ENCODE measurements at regions not wholly inside any gene's neighbourhood (a gene's known extent, or its start where the extent isn't known, plus 50 kb on each side); places are given as distances from the start of the nearest gene placed in this dataset.

GRCh38 chr6:106918115-106918514 lies 56.4 kb downstream of the CD24 start:
- Mint-ChIP-seq H3K36me3 (no peaks in the 10 kb centered on the region), H3K9me3 (no peaks in the 10 kb centered on the region)

GRCh38 chr6:106916891-106917290 lies 57.6 kb downstream of the CD24 start:
- H3K4me3 Mint-ChIP-seq = no peak overlapping the region
- H3K36me3 Mint-ChIP-seq = no peaks in the 10 kb centered on the region
- no peaks in the 10 kb centered on the region for H3K9me3 Mint-ChIP-seq
- H3K27me3 Mint-ChIP-seq = peaks cover 7% of the 10 kb centered on the region
- no peak overlapping the region for H3K27ac Mint-ChIP-seq
- H3K4me1 Mint-ChIP-seq = no peaks in the 10 kb centered on the region
- CTCF ChIA-PET = interaction anchor here (0.7 kb wide), 1 partner anchor 471 kb away, joined by 3 read pairs; no protein-coding TSS in a partner anchor
- DNase-seq = no peak

More at GRCh38 chr6:106918115-106918514, 56.4 kb downstream of the CD24 start:
- CTCF ChIA-PET = no interaction called here
- H3K4me3 Mint-ChIP-seq = no peak overlapping the region
- no peak overlapping the region for H3K27ac Mint-ChIP-seq
- no peaks in the 10 kb centered on the region for H3K4me1 Mint-ChIP-seq
- H3K27me3 Mint-ChIP-seq = peaks cover 8% of the 10 kb centered on the region
- no peak for DNase-seq

GRCh38 chr6:106913676-106914280 lies 60.8 kb downstream of the CD24 start:
- Mint-ChIP-seq H3K4me3 (no peak overlapping the region), H3K27ac (no peak overlapping the region), H3K4me1 (no peaks in the 10 kb centered on the region), H3K36me3 (no peaks in the 10 kb centered on the region), H3K9me3 (no peaks in the 10 kb centered on the region), H3K27me3 (peaks cover 4% of the 10 kb centered on the region)
- CTCF ChIA-PET = no interaction called here
- DNase-seq = no peak

- no peak for DNase-seq
- H3K4me1 Mint-ChIP-seq = no peaks in the 10 kb centered on the region
- no peak overlapping the region for H3K4me3 Mint-ChIP-seq
- H3K36me3 Mint-ChIP-seq = no peaks in the 10 kb centered on the region
- CTCF ChIA-PET = no interaction called here
- no peak overlapping the region for H3K27ac Mint-ChIP-seq
- H3K27me3 Mint-ChIP-seq = peaks cover 4% of the 10 kb centered on the region
- H3K9me3 Mint-ChIP-seq = no peaks in the 10 kb centered on the region
Observed at GRCh38 chr6:106913111-106913510, 61.4 kb downstream of the CD24 start.

- Mint-ChIP-seq H3K36me3 (no peaks in the 10 kb centered on the region), H3K4me3 (no peak overlapping the region), H3K9me3 (no peaks in the 10 kb centered on the region), H3K27me3 (peaks cover 4% of the 10 kb centered on the region), H3K4me1 (no peaks in the 10 kb centered on the region), H3K27ac (no peak overlapping the region)
- CTCF ChIA-PET = no interaction called here
- no peak for DNase-seq
Observed at GRCh38 chr6:106912091-106912490, 62.4 kb downstream of the CD24 start.

GRCh38 chr6:106910999-106911949 lies 63.3 kb downstream of the CD24 start:
- CTCF ChIA-PET = no interaction called here
- no peak for DNase-seq
- Mint-ChIP-seq H3K27ac (no peak overlapping the region), H3K27me3 (peaks cover 4% of the 10 kb centered on the region), H3K36me3 (no peaks in the 10 kb centered on the region), H3K9me3 (no peaks in the 10 kb centered on the region), H3K4me1 (no peaks in the 10 kb centered on the region), H3K4me3 (no peak overlapping the region)

- H3K27ac Mint-ChIP-seq = no peak overlapping the region
- no peak for DNase-seq
- H3K4me1 Mint-ChIP-seq = no peaks in the 10 kb centered on the region
- CTCF ChIA-PET = no interaction called here
- H3K36me3 Mint-ChIP-seq = no peaks in the 10 kb centered on the region
- H3K9me3 Mint-ChIP-seq = no peaks in the 10 kb centered on the region
- H3K27me3 Mint-ChIP-seq = peaks cover 7% of the 10 kb centered on the region
- no peak overlapping the region for H3K4me3 Mint-ChIP-seq
Observed at GRCh38 chr6:106908386-106908840, 66.1 kb downstream of the CD24 start.

GRCh38 chr6:106907754-106908153 lies 66.8 kb downstream of the CD24 start:
- CTCF ChIA-PET = no interaction called here
- Mint-ChIP-seq H3K27me3 (peaks cover 7% of the 10 kb centered on the region), H3K9me3 (no peaks in the 10 kb centered on the region), H3K4me1 (no peaks in the 10 kb centered on the region), H3K4me3 (no peak overlapping the region), H3K36me3 (no peaks in the 10 kb centered on the region), H3K27ac (no peak overlapping the region)
- DNase-seq = no peak

GRCh38 chr6:106906232-106906631 lies 68.3 kb downstream of the CD24 start:
- DNase-seq = no peak
- H3K27ac Mint-ChIP-seq = no peak overlapping the region
- peaks cover 4% of the 10 kb centered on the region for H3K27me3 Mint-ChIP-seq
- H3K4me1 Mint-ChIP-seq = no peaks in the 10 kb centered on the region
- H3K36me3 Mint-ChIP-seq = no peaks in the 10 kb centered on the region
- CTCF ChIA-PET = no interaction called here
- no peak overlapping the region for H3K4me3 Mint-ChIP-seq
- no peaks in the 10 kb centered on the region for H3K9me3 Mint-ChIP-seq

GRCh38 chr6:106903299-106903698 lies 71.2 kb downstream of the CD24 start:
- no peaks in the 10 kb centered on the region for H3K36me3 Mint-ChIP-seq
- CTCF ChIA-PET = no interaction called here
- H3K4me3 Mint-ChIP-seq = no peak overlapping the region
- peaks cover 7% of the 10 kb centered on the region for H3K27me3 Mint-ChIP-seq
- no peak for DNase-seq
- no peaks in the 10 kb centered on the region for H3K4me1 Mint-ChIP-seq
- peaks cover 6% of the 10 kb centered on the region for H3K9me3 Mint-ChIP-seq
- H3K27ac Mint-ChIP-seq = no peak overlapping the region

- H3K4me3 Mint-ChIP-seq = no peak overlapping the region
- no peaks in the 10 kb centered on the region for H3K4me1 Mint-ChIP-seq
- DNase-seq = no peak
- no peak overlapping the region for H3K27ac Mint-ChIP-seq
- CTCF ChIA-PET = no interaction called here
- H3K36me3 Mint-ChIP-seq = no peaks in the 10 kb centered on the region
- H3K27me3 Mint-ChIP-seq = peaks cover 7% of the 10 kb centered on the region
- peaks cover 6% of the 10 kb centered on the region for H3K9me3 Mint-ChIP-seq
Observed at GRCh38 chr6:106901062-106901461, 73.5 kb downstream of the CD24 start.

GRCh38 chr6:106899697-106900096 lies 74.8 kb downstream of the CD24 start:
- DNase-seq = no peak
- CTCF ChIA-PET = no interaction called here
- H3K4me3 Mint-ChIP-seq = no peak overlapping the region
- no peaks in the 10 kb centered on the region for H3K36me3 Mint-ChIP-seq
- peaks cover 6% of the 10 kb centered on the region for H3K9me3 Mint-ChIP-seq
- no peaks in the 10 kb centered on the region for H3K4me1 Mint-ChIP-seq
- H3K27ac Mint-ChIP-seq = no peak overlapping the region
- peaks cover 7% of the 10 kb centered on the region for H3K27me3 Mint-ChIP-seq

GRCh38 chr6:106897580-106897979 lies 76.9 kb downstream of the CD24 start:
- Mint-ChIP-seq H3K27ac (no peak overlapping the region), H3K36me3 (no peaks in the 10 kb centered on the region), H3K9me3 (peaks cover 6% of the 10 kb centered on the region), H3K4me3 (no peak overlapping the region), H3K27me3 (peaks cover 4% of the 10 kb centered on the region), H3K4me1 (no peaks in the 10 kb centered on the region)
- CTCF ChIA-PET = interaction anchor here (1.8 kb wide), 1 partner anchor 11 kb away, joined by 5 read pairs; no protein-coding TSS in a partner anchor
- no peak for DNase-seq

- DNase-seq = no peak
- H3K27ac Mint-ChIP-seq = no peak overlapping the region
- H3K27me3 Mint-ChIP-seq = peaks cover 4% of the 10 kb centered on the region
- CTCF ChIA-PET = no interaction called here
- H3K9me3 Mint-ChIP-seq = peaks cover 1% of the 10 kb centered on the region
- H3K4me3 Mint-ChIP-seq = no peak overlapping the region
- H3K4me1 Mint-ChIP-seq = no peaks in the 10 kb centered on the region
- H3K36me3 Mint-ChIP-seq = no peaks in the 10 kb centered on the region
Observed at GRCh38 chr6:106895703-106896040, 78.9 kb downstream of the CD24 start.
